ENCODE measurements at regions not wholly inside any gene's neighbourhood (a gene's known extent, or its start where the extent isn't known, plus 50 kb on each side); places are given as distances from the start of the nearest gene placed in this dataset.

- no peak for TF ChIP-seq CTCF (IDR thresholded peaks at IDR 0.05; ENCODE audit: poor library complexity, severe bottlenecking)
- TF ChIP-seq EZH2 (IDR thresholded peaks at IDR 0.05; ENCODE audit: borderline replicate concordance, insufficient read depth, low read length, poor library complexity, severe bottlenecking) = no peak
These were observed 169.4 kb downstream of the AKR1D1 start for GRCh38 chr7:138245682-138246081.

Data from neural cell (in vitro differentiated cells).